ENCODE measurements at regions not wholly inside any gene's neighbourhood (a gene's known extent, or its start where the extent isn't known, plus 50 kb on each side); places are given as distances from the start of the nearest gene placed in this dataset.

GRCh38 chr2:226660526-226660925 is 139.1 kb downstream of the IRS1 start:
- TF ChIP-seq ZNF510 (tag by site-specific recombination; IDR thresholded peaks at IDR 0.05; ENCODE audit: insufficient replicate concordance) = no peak
- TF ChIP-seq ZNF76 (tag by site-specific recombination; IDR thresholded peaks at IDR 0.05; ENCODE audit: borderline replicate concordance, low read depth) = no peak
- TF ChIP-seq CTCF (tag by site-specific recombination; IDR thresholded peaks at IDR 0.05) = no peak
- no peak for TF ChIP-seq ZIC2 (tag by site-specific recombination; IDR thresholded peaks at IDR 0.05)
- no peak for TF ChIP-seq YY1 (tag by site-specific recombination; IDR thresholded peaks at IDR 0.05)
- TF ChIP-seq ZNF561 (tag by site-specific recombination; IDR thresholded peaks at IDR 0.05; ENCODE audit: borderline replicate concordance) = no peak
- TF ChIP-seq ZBTB7A (tag by site-specific recombination; IDR thresholded peaks at IDR 0.05; ENCODE audit: low read depth) = no peak
